H9 (cell line): ENCODE measurements at regions not wholly inside any gene's neighbourhood (a gene's known extent, or its start where the extent isn't known, plus 50 kb on each side); places are given as distances from the start of the nearest gene placed in this dataset.

Experiments used
- DNase-seq: peaks from one replicate; pipeline ENCODE4 v3.0.0-alpha.2; 2017
- H2AFZ ChIP-seq: one replicate; pipeline ENCODE4 v1.6.1; 2013; ENCODE audit warnings: mild to moderate bottlenecking, low read length, control low read depth, moderate library complexity
- H2AK5ac ChIP-seq: 2 replicates; pipeline ENCODE4 v1.6.1; 2013; ENCODE audit warnings: low read length, control low read depth, mixed read lengths; ENCODE audit not compliant: insufficient read length
- H2BK120ac ChIP-seq: one replicate; pipeline ENCODE4 v1.6.1; 2013; ENCODE audit warnings: low read depth, mild to moderate bottlenecking, low read length, control low read depth, inconsistent platforms; ENCODE audit not compliant: poor library complexity, severe bottlenecking
- H2BK12ac ChIP-seq: 2 replicates; pipeline ENCODE4 v1.6.1; 2013; ENCODE audit warnings: low read length, control low read depth, mixed read lengths, low read depth; ENCODE audit not compliant: insufficient read length
- H2BK15ac ChIP-seq: 2 replicates; pipeline ENCODE4 v1.6.1; 2013; ENCODE audit warnings: low read depth, low read length, control low read depth
- H2BK20ac ChIP-seq: one replicate; pipeline ENCODE4 v1.6.1; 2013; ENCODE audit warnings: low read depth, mild to moderate bottlenecking, low read length, control low read depth, inconsistent platforms; ENCODE audit not compliant: poor library complexity, severe bottlenecking
- H2BK5ac ChIP-seq: 2 replicates; pipeline ENCODE4 v1.6.1; 2013; ENCODE audit warnings: low read length, control low read depth, mixed read lengths; ENCODE audit not compliant: insufficient read length
- H3K14ac ChIP-seq: 2 replicates; pipeline ENCODE4 v1.6.1; 2013; ENCODE audit warnings: low read length, control low read depth; ENCODE audit not compliant: insufficient read depth
- H3K18ac ChIP-seq: 2 replicates; pipeline ENCODE4 v1.6.1; 2013; ENCODE audit warnings: low read depth, mild to moderate bottlenecking, mixed read lengths, low read length, control low read depth; ENCODE audit not compliant: insufficient read length
- H3K23ac ChIP-seq: 2 replicates; pipeline ENCODE4 v1.6.1; 2013; ENCODE audit warnings: low read length, control low read depth, mixed read lengths, low read depth; ENCODE audit not compliant: insufficient read length
- H3K23me2 ChIP-seq: 2 replicates; pipeline ENCODE4 v1.6.1; 2013; ENCODE audit warnings: low read depth, mild to moderate bottlenecking, mixed read lengths, low read length, control low read depth; ENCODE audit not compliant: insufficient read length, poor library complexity, severe bottlenecking
- H3K27ac ChIP-seq: 2 replicates; pipeline ENCODE4 v1.5.1; 2013; ENCODE audit warnings: low read length, control low read depth, mixed read lengths, low read depth; ENCODE audit not compliant: insufficient read length
- H3K27me3 ChIP-seq: 2 replicates; pipeline ENCODE4 v1.6.1; 2013; ENCODE audit warnings: low read length, control low read depth, inconsistent platforms; ENCODE audit not compliant: insufficient read depth
- H3K4ac ChIP-seq: 2 replicates; pipeline ENCODE4 v1.6.1; 2013; ENCODE audit warnings: low read depth, mild to moderate bottlenecking, control low read depth, inconsistent platforms, low read length, moderate library complexity
- H3K4me1 ChIP-seq: 2 replicates; pipeline ENCODE4 v1.6.1; 2013; ENCODE audit warnings: low read length, control low read depth, inconsistent platforms; ENCODE audit not compliant: insufficient read depth
- H3K4me2 ChIP-seq: 2 replicates; pipeline ENCODE4 v1.6.1; 2013; ENCODE audit warnings: low read length, control low read depth, mixed read lengths; ENCODE audit not compliant: insufficient read length, insufficient read depth
- H3K56ac ChIP-seq: 2 replicates; pipeline ENCODE4 v1.6.1; 2013; ENCODE audit warnings: low read depth, mild to moderate bottlenecking, mixed read lengths, low read length, control low read depth; ENCODE audit not compliant: insufficient read length
- H3K79me1 ChIP-seq: 2 replicates; pipeline ENCODE4 v1.6.1; 2013; ENCODE audit warnings: low read depth, mild to moderate bottlenecking, moderate library complexity, low read length, control low read depth, inconsistent platforms; ENCODE audit not compliant: insufficient read depth, poor library complexity, severe bottlenecking
- H3K79me2 ChIP-seq: 2 replicates; pipeline ENCODE4 v1.6.1; 2013; ENCODE audit warnings: low read length, control low read depth, inconsistent platforms; ENCODE audit not compliant: insufficient read depth
- H3K9ac ChIP-seq: 2 replicates; pipeline ENCODE4 v1.6.1; 2013; ENCODE audit warnings: low read length, control low read depth, mixed read lengths; ENCODE audit not compliant: insufficient read length; ENCODE audit errors: extremely low read depth
- H3K9me3 ChIP-seq: one replicate; pipeline ENCODE4 v1.6.1; 2013; ENCODE audit warnings: low read depth, low read length, inconsistent platforms; ENCODE audit not compliant: control insufficient read depth
- H3T11ph ChIP-seq: one replicate; pipeline ENCODE4 v1.6.1; 2013; ENCODE audit warnings: mild to moderate bottlenecking, low read length, control low read depth, inconsistent platforms
- H4K20me1 ChIP-seq: one replicate; pipeline ENCODE4 v1.6.1; 2013; ENCODE audit not compliant: control insufficient read depth, insufficient read length, insufficient read depth
- H4K5ac ChIP-seq: 2 replicates; pipeline ENCODE4 v1.6.1; 2013; ENCODE audit warnings: low read depth, mild to moderate bottlenecking, mixed read lengths, low read length, control low read depth; ENCODE audit not compliant: insufficient read length
- H4K8ac ChIP-seq: replicated peaks from 2 replicates; pipeline ENCODE4 v1.6.1; 2013; ENCODE audit warnings: low read length, control low read depth, mixed read lengths, low read depth; ENCODE audit not compliant: insufficient read length
- H4K91ac ChIP-seq: 2 replicates; pipeline ENCODE4 v1.6.1; 2013; ENCODE audit warnings: low read depth, mild to moderate bottlenecking, moderate library complexity, mixed read lengths, low read length, control low read depth; ENCODE audit not compliant: insufficient read length
- H3K27ac Mint-ChIP-seq, 3 experiments: 2 replicates in 2 of 3; 3 replicates in 1 of 3; pipeline ENCODE4 v1.8.0; 2020 to 2021; ENCODE audit warnings: mixed read lengths in 3 of 3, mild to moderate bottlenecking in 1 of 3, moderate library complexity in 1 of 3
- H3K27me3 Mint-ChIP-seq: 2 replicates; pipeline ENCODE4 v1.8.0; 2021; ENCODE audit warnings: low read depth, mild to moderate bottlenecking, moderate library complexity, mixed read lengths
- H3K36me3 Mint-ChIP-seq, 3 experiments: 2 replicates in 2 of 3; 3 replicates in 1 of 3; pipeline ENCODE4 v1.8.0; 2020 to 2021; ENCODE audit warnings: low read depth in 3 of 3, mixed read lengths in 3 of 3; ENCODE audit not compliant: insufficient read depth in 1 of 3
- H3K4me1 Mint-ChIP-seq, 2 experiments: 2 replicates each; pipeline ENCODE4 v1.8.0; 2020; ENCODE audit warnings: mixed read lengths in 2 of 2
- H3K4me3 Mint-ChIP-seq, 2 experiments: 2 replicates in 1 of 2; 3 replicates in 1 of 2; pipeline ENCODE4 v1.8.0; 2020 to 2021; ENCODE audit warnings: mild to moderate bottlenecking in 2 of 2, mixed read lengths in 2 of 2, moderate library complexity in 1 of 2
- H3K9me3 Mint-ChIP-seq, 2 experiments: 2 replicates in 1 of 2; 3 replicates in 1 of 2; pipeline ENCODE4 v1.8.0; 2020; ENCODE audit warnings: mild to moderate bottlenecking in 2 of 2, mixed read lengths in 2 of 2, moderate library complexity in 1 of 2
- CTCF ChIP-seq: fragments of 200-600 bp; sonication (generic); conservative IDR thresholded peaks from 3 replicates; pipeline ENCODE4 v1.8.0; 2021; ENCODE audit warnings: antibody characterized with exemption, mild to moderate bottlenecking
- WGBS: extraction: QIAGEN DNeasy Blood & Tissue Kit; methylation state at CpG from one replicate; pipeline ENCODE4 v1.1.7; 2013; ENCODE audit warnings: missing lambda C conversion rate, low lambda C conversion rate, mixed read lengths; ENCODE audit not compliant: insufficient read length; ENCODE audit errors: extremely low coverage; 5-methylcytosine and 5-hydroxymethylcytosine counted together

DNA sequence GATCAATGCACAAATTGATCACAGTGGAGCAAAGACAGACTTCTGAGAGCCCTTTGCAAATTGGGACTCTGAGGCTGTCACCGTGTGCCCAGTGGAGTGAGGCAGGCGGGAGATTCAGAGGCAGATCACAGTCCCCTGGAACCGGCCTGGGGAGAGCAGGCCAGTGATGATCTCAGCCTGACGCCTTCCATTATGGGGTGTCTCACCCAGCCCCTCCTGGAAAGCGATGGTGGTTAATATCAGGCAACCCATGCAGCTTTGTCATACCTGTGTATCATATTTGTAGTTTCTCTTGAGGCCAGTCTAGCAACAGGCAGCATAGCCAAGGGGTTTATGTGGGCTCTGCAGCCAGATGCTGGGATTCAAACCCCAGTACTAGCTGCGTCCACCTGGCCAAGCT lies 147.8 kb downstream of the EMX2 start:
- peaks cover 21% of the 10 kb centered on the region for H3K27me3 Mint-ChIP-seq
- H3T11ph ChIP-seq, result no peak overlapping the region
- no peak overlapping the region for H2BK15ac ChIP-seq
- H3K27me3 ChIP-seq, result no peaks in the 10 kb centered on the region
- no peaks in the 10 kb centered on the region for H3K79me2 ChIP-seq
- H4K91ac ChIP-seq, result no peak overlapping the region
- no peak overlapping the region for H3K27ac Mint-ChIP-seq
- H2BK12ac ChIP-seq, result no peak overlapping the region
- no peaks in the 10 kb centered on the region for H3K4me1 ChIP-seq
- H3K9ac ChIP-seq, result no peak overlapping the region
- H3K4me3 Mint-ChIP-seq, result no peak overlapping the region
- H4K5ac ChIP-seq, result no peak overlapping the region
- TF ChIP-seq CTCF, result no peak
- no peaks in the 10 kb centered on the region for H3K23me2 ChIP-seq
- WGBS, result no CpG with 5 or more reads among the region's 6 CpGs
- no peak overlapping the region for H3K23ac ChIP-seq
- no peak overlapping the region for H4K8ac ChIP-seq
- H2BK5ac ChIP-seq, result no peak overlapping the region
- no peaks in the 10 kb centered on the region for H3K9me3 ChIP-seq
- H3K18ac ChIP-seq, result no peak overlapping the region
- H3K9me3 Mint-ChIP-seq, result no peaks in the 10 kb centered on the region; a peak in 1 of 5 replicates
- no peaks in the 10 kb centered on the region; a peak in 1 of 7 replicates for H3K36me3 Mint-ChIP-seq
- H3K4me1 Mint-ChIP-seq, result peaks cover 8 to 16% of the 10 kb centered on the region in 2 experiments; a peak in 3 of 4 replicates
- no peak overlapping the region for H2AFZ ChIP-seq
- DNase-seq, result no peak
- H3K4ac ChIP-seq, result no peak overlapping the region
- H3K4me2 ChIP-seq, result no peak overlapping the region
- no peaks in the 10 kb centered on the region for H3K79me1 ChIP-seq
- H2BK120ac ChIP-seq, result no peak overlapping the region
- H4K20me1 ChIP-seq, result no peaks in the 10 kb centered on the region
- no peak overlapping the region for H3K56ac ChIP-seq
- H3K14ac ChIP-seq, result no peak overlapping the region
- H3K27ac ChIP-seq, result no peak overlapping the region
- no peak overlapping the region for H2AK5ac ChIP-seq
- no peak overlapping the region for H2BK20ac ChIP-seq
